HUES6 (cell line): ENCODE measurements at regions not wholly inside any gene's neighbourhood (a gene's known extent, or its start where the extent isn't known, plus 50 kb on each side); places are given as distances from the start of the nearest gene placed in this dataset.

Experiments used
- H3K27ac ChIP-seq: 2 replicates; pipeline ENCODE4 v1.7.0; 2013; ENCODE audit warnings: low read depth, mild to moderate bottlenecking, low read length, inconsistent platforms
- H3K27me3 ChIP-seq: 2 replicates; pipeline ENCODE4 v1.6.1; 2013; ENCODE audit warnings: low read length; ENCODE audit not compliant: control insufficient read depth, insufficient read depth
- H3K36me3 ChIP-seq: 2 replicates; pipeline ENCODE4 v1.6.1; 2013; ENCODE audit warnings: low read length; ENCODE audit not compliant: control insufficient read depth, insufficient read depth
- H3K4me1 ChIP-seq: 2 replicates; pipeline ENCODE4 v1.6.1; 2013; ENCODE audit warnings: low read length; ENCODE audit not compliant: control insufficient read depth, insufficient read depth
- H3K4me3 ChIP-seq: 2 replicates; pipeline ENCODE4 v1.5.1; 2013; ENCODE audit warnings: low read depth, low read length
- H3K9ac ChIP-seq: one replicate; pipeline ENCODE4 v1.6.1; 2013; ENCODE audit warnings: mild to moderate bottlenecking, low read length
- H3K9me3 ChIP-seq: 2 replicates; pipeline ENCODE4 v1.6.1; 2013; ENCODE audit warnings: low read depth, low read length; ENCODE audit not compliant: control insufficient read depth, insufficient read depth

GRCh38 chr9:18189871-18190670 lies 283.9 kb upstream of the ADAMTSL1 start:
- H3K4me3 ChIP-seq, result no peak overlapping the region
- no peak overlapping the region for H3K9ac ChIP-seq
- peaks cover 1% of the 10 kb centered on the region; the same call in 1 of the 2 replicates for H3K4me1 ChIP-seq

GRCh38 chr9:18190671-18191374 lies 283.1 kb upstream of the ADAMTSL1 start:
- H3K4me3 ChIP-seq, result no peak overlapping the region
- H3K4me1 ChIP-seq, result no peaks in the 10 kb centered on the region
- H3K9ac ChIP-seq, result no peak overlapping the region
- no peaks in the 10 kb centered on the region for H3K36me3 ChIP-seq
- no peaks in the 10 kb centered on the region for H3K9me3 ChIP-seq
- H3K27ac ChIP-seq, result no peak overlapping the region
- H3K27me3 ChIP-seq, result no peaks in the 10 kb centered on the region

More at GRCh38 chr9:18189871-18190670, 283.9 kb upstream of the ADAMTSL1 start:
- Histone ChIP-seq H3K27ac (no peak overlapping the region), H3K9me3 (no peaks in the 10 kb centered on the region), H3K36me3 (no peaks in the 10 kb centered on the region), H3K27me3 (no peaks in the 10 kb centered on the region)

- no peaks in the 10 kb centered on the region for H3K4me1 ChIP-seq
- H3K27ac ChIP-seq, result no peak overlapping the region
- no peaks in the 10 kb centered on the region for H3K27me3 ChIP-seq
- H3K4me3 ChIP-seq, result no peak overlapping the region
- H3K9me3 ChIP-seq, result no peaks in the 10 kb centered on the region
- no peak overlapping the region for H3K9ac ChIP-seq
- H3K36me3 ChIP-seq, result no peaks in the 10 kb centered on the region
Observed at GRCh38 chr9:18194316-18194715, 279.6 kb upstream of the ADAMTSL1 start.

DNA sequence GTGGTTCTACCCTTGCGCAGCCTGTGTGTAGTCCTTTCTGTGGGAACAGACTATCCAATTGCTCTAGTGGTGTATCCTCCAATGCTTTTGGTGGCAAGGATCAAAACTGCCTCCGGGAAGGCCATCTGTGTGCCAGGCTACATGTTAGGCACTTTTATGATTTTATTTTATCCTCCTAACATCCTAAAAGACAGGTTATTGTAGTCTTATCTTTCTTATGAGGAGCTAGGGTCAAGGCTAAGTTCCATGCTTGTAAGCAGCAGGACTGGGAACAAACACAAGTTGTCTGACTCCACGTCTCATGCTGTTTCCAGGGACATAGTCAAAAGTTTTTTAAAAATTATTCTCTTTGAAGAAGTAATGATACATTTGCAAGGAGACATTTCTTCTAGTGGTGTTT lies 278.7 kb upstream of the ADAMTSL1 start:
- no peak overlapping the region for H3K4me3 ChIP-seq
- no peaks in the 10 kb centered on the region for H3K4me1 ChIP-seq
- no peaks in the 10 kb centered on the region for H3K27me3 ChIP-seq
- no peak overlapping the region for H3K27ac ChIP-seq
- no peaks in the 10 kb centered on the region for H3K36me3 ChIP-seq
- no peaks in the 10 kb centered on the region for H3K9me3 ChIP-seq
- no peak overlapping the region for H3K9ac ChIP-seq

DNA sequence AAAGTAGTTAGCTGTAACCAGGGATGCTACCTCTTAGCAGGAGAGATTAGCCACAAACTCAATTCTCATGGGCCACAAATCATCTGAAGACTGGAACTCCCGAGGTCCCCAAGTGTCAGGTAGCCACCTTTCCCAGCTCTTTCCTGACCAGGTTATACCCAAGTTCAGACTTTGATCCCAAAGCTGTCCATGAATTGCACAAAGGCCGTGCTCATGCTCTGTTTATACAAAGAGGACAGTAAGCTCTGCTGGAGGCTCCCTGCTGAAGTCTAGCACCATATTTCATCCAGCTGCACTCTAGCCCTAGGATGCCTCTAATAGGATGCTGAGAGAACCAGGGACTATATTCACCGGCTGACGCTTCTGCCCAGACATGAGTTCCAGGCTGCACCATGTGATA lies 271.0 kb upstream of the ADAMTSL1 start:
- no peaks in the 10 kb centered on the region for H3K4me1 ChIP-seq
- H3K4me3 ChIP-seq, result no peak overlapping the region
- H3K27ac ChIP-seq, result no peak overlapping the region
- no peaks in the 10 kb centered on the region for H3K9me3 ChIP-seq
- no peaks in the 10 kb centered on the region for H3K36me3 ChIP-seq
- H3K9ac ChIP-seq, result no peak overlapping the region
- H3K27me3 ChIP-seq, result no peaks in the 10 kb centered on the region

DNA sequence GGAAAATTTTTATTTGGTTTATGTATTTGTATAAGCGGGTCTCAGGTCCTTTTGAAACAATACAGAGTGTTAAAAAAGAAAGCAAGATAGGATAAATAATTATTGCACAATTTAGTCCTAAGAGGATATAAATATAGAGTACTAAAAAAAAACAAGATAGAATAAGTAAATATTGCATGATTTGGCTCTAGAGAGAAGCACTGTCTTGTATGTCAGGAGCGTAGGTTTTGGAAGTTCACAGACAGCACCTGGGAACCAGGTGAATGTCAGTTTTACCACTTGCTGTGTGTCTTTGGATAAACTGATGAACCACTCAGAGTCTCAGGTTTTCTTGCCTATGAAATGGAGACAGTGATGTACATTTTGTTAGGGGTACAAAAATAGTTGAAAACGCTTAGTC lies 266.2 kb upstream of the ADAMTSL1 start:
- Histone ChIP-seq H3K9ac (no peak overlapping the region), H3K27ac (no peak overlapping the region), H3K9me3 (no peaks in the 10 kb centered on the region), H3K27me3 (no peaks in the 10 kb centered on the region), H3K36me3 (no peaks in the 10 kb centered on the region), H3K4me3 (no peak overlapping the region), H3K4me1 (no peaks in the 10 kb centered on the region)

GRCh38 chr9:18208166-18209059 lies 265.5 kb upstream of the ADAMTSL1 start:
- Histone ChIP-seq H3K36me3 (no peaks in the 10 kb centered on the region), H3K27ac (no peak overlapping the region), H3K9ac (no peak overlapping the region), H3K4me3 (no peak overlapping the region), H3K4me1 (no peaks in the 10 kb centered on the region), H3K9me3 (no peaks in the 10 kb centered on the region), H3K27me3 (no peaks in the 10 kb centered on the region)

- no peak overlapping the region for H3K4me3 ChIP-seq
- H3K9me3 ChIP-seq, result no peaks in the 10 kb centered on the region
- no peaks in the 10 kb centered on the region for H3K27me3 ChIP-seq
- no peaks in the 10 kb centered on the region for H3K4me1 ChIP-seq
- H3K36me3 ChIP-seq, result no peaks in the 10 kb centered on the region
- no peak overlapping the region for H3K27ac ChIP-seq
- no peak overlapping the region for H3K9ac ChIP-seq
Observed at GRCh38 chr9:18215626-18216025, 258.3 kb upstream of the ADAMTSL1 start.

DNA sequence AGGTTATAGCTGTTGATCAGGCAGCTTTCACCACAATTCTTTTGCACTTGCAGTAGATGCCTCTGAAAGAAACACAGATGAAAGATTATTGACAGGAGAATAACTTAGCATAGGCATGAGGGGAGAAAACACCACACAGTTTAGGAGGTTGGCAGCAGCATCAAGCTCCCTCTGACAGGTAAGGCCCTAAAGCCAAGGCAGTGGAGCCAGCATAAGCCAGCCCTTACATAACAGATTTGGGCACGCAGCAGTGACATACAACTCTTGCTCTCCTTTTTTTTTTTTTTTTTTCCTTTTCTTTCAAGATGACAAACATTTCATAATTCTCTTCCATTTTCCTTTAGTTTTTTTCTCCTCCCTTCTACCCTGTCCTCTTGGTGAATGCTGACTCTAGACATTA lies 257.6 kb upstream of the ADAMTSL1 start:
- Histone ChIP-seq H3K36me3 (no peaks in the 10 kb centered on the region), H3K27ac (no peak overlapping the region), H3K27me3 (no peaks in the 10 kb centered on the region), H3K4me3 (no peak overlapping the region), H3K4me1 (no peaks in the 10 kb centered on the region), H3K9me3 (no peaks in the 10 kb centered on the region), H3K9ac (no peak overlapping the region)

GRCh38 chr9:18228101-18228500 lies 245.9 kb upstream of the ADAMTSL1 start:
- H3K9ac ChIP-seq, result no peak overlapping the region
- no peak overlapping the region for H3K27ac ChIP-seq

More at GRCh38 chr9:18228101-18228500, 245.9 kb upstream of the ADAMTSL1 start:
- H3K27me3 ChIP-seq, result no peaks in the 10 kb centered on the region
- H3K9me3 ChIP-seq, result 0 out of 2 replicates have a peak, but pooled peaks cover 3% of the 10 kb centered on the region
- no peaks in the 10 kb centered on the region for H3K36me3 ChIP-seq
- H3K4me1 ChIP-seq, result no peaks in the 10 kb centered on the region
- H3K4me3 ChIP-seq, result no peak overlapping the region
